MM.1S (cell line): ENCODE measurements at regions not wholly inside any gene's neighbourhood (a gene's known extent, or its start where the extent isn't known, plus 50 kb on each side); places are given as distances from the start of the nearest gene placed in this dataset.

Experiments
- DNase-seq: peaks from one replicate; pipeline ENCODE4 v3.0.0-alpha.2; 2015
- H2AFZ ChIP-seq: fragments of 300-600 bp; sonication (generic); 2 replicates; pipeline ENCODE4 v1.6.0; 2016; ENCODE audit warnings: antibody characterized with exemption, low read length
- H3F3A ChIP-seq: fragments of 300-600 bp; sonication (generic); 2 replicates; pipeline ENCODE4 v1.6.1; 2016; ENCODE audit warnings: mild to moderate bottlenecking, antibody characterized with exemption, low read length, moderate library complexity, mixed read lengths; ENCODE audit not compliant: insufficient read depth
- H3K27ac ChIP-seq: fragments of 300-600 bp; sonication (generic); 2 replicates; pipeline ENCODE4 v1.5.1; 2016; ENCODE audit warnings: mild to moderate bottlenecking, low read length
- H3K27me3 ChIP-seq: fragments of 300-600 bp; sonication (generic); replicated peaks from 2 replicates; pipeline ENCODE4 v1.6.0; 2016; ENCODE audit warnings: low read length; ENCODE audit not compliant: insufficient read depth
- H3K36me3 ChIP-seq: fragments of 300-600 bp; sonication (generic); replicated peaks from 2 replicates; pipeline ENCODE4 v1.6.1; 2016; ENCODE audit warnings: mild to moderate bottlenecking, low read length, mixed read lengths; ENCODE audit not compliant: insufficient read depth
- H3K4me1 ChIP-seq: fragments of 300-600 bp; sonication (generic); 2 replicates; pipeline ENCODE4 v1.6.1; 2016; ENCODE audit warnings: low read length, mixed read lengths
- H3K4me2 ChIP-seq: fragments of 300-600 bp; sonication (generic); 2 replicates; pipeline ENCODE4 v1.6.0; 2016; ENCODE audit warnings: low read depth, low read length
- H3K4me3 ChIP-seq: fragments of 300-600 bp; sonication (generic); 2 replicates; pipeline ENCODE4 v1.5.1; 2016; ENCODE audit warnings: low read length, mixed read lengths
- H3K79me2 ChIP-seq: fragments of 300-600 bp; sonication (generic); 2 replicates; pipeline ENCODE4 v1.6.1; 2016; ENCODE audit warnings: mixed run types, low read length, mixed read lengths
- H3K9ac ChIP-seq: fragments of 300-600 bp; sonication (generic); 2 replicates; pipeline ENCODE4 v1.6.1; 2016; ENCODE audit warnings: low read length, mixed read lengths
- H3K9me2 ChIP-seq: fragments of 300-600 bp; sonication (generic); replicated peaks from 2 replicates; pipeline ENCODE4 v1.6.1; 2016; ENCODE audit warnings: mild to moderate bottlenecking, low read length, mixed read lengths; ENCODE audit not compliant: insufficient read depth
- H3K9me3 ChIP-seq: fragments of 300-600 bp; sonication (generic); replicated peaks from 2 replicates; pipeline ENCODE4 v1.6.1; 2016; ENCODE audit warnings: mild to moderate bottlenecking, low read length, mixed read lengths; ENCODE audit not compliant: insufficient read depth
- H4K20me1 ChIP-seq: fragments of 300-600 bp; sonication (generic); 2 replicates; pipeline ENCODE4 v1.6.1; 2016; ENCODE audit warnings: mild to moderate bottlenecking, low read length, moderate library complexity, mixed read lengths; ENCODE audit not compliant: insufficient read depth
- CTCF ChIP-seq: fragments of 300-600 bp; sonication (generic); IDR thresholded peaks from 2 replicates; pipeline ENCODE4 v1.5.1; 2016; ENCODE audit warnings: antibody characterized with exemption, low read length, mixed read lengths
- EZH2 ChIP-seq: fragments of 300-600 bp; sonication (generic); optimal IDR thresholded peaks from 2 replicates; pipeline ENCODE3; 2017; ENCODE audit warnings: low read depth, mild to moderate bottlenecking, antibody characterized with exemption, low read length, mixed read lengths
- EZH2phosphoT487 ChIP-seq: fragments of 300-600 bp; sonication (generic); IDR thresholded peaks from 2 replicates; pipeline ENCODE4 v1.6.1; 2018; ENCODE audit warnings: antibody characterized with exemption, low read length

GRCh38 chr18:32530947-32531651 is 60.4 kb upstream of the GAREM1 start:
- no peaks in the 10 kb centered on the region for H3K9me3 ChIP-seq
- H3K79me2 ChIP-seq: no peaks in the 10 kb centered on the region
- peak; percentile 44 for DNase-seq
- H3K9ac ChIP-seq: no peak overlapping the region
- no peak overlapping the region for H3K4me2 ChIP-seq
- TF ChIP-seq EZH2phosphoT487: no peak
- TF ChIP-seq CTCF: no peak
- H3K4me3 ChIP-seq: no peak overlapping the region
- no peak overlapping the region for H2AFZ ChIP-seq
- no peaks in the 10 kb centered on the region for H4K20me1 ChIP-seq
- no peaks in the 10 kb centered on the region for H3K27me3 ChIP-seq
- no peaks in the 10 kb centered on the region for H3K9me2 ChIP-seq
- H3K4me1 ChIP-seq: no peaks in the 10 kb centered on the region
- H3F3A ChIP-seq: no peaks in the 10 kb centered on the region
- H3K27ac ChIP-seq: no peak overlapping the region
- H3K36me3 ChIP-seq: no peaks in the 10 kb centered on the region

GRCh38 chr18:32529722-32530420 is 59.2 kb upstream of the GAREM1 start:
- no peak overlapping the region for H2AFZ ChIP-seq
- H3K27me3 ChIP-seq: no peaks in the 10 kb centered on the region
- H3K27ac ChIP-seq: no peak overlapping the region
- no peak overlapping the region for H3K9ac ChIP-seq
- no peak overlapping the region for H3K4me2 ChIP-seq
- H3K36me3 ChIP-seq: no peaks in the 10 kb centered on the region
- no peaks in the 10 kb centered on the region for H3K9me2 ChIP-seq
- H3K79me2 ChIP-seq: no peaks in the 10 kb centered on the region
- H3K9me3 ChIP-seq: no peaks in the 10 kb centered on the region
- no peak overlapping the region for H3K4me3 ChIP-seq
- H3K4me1 ChIP-seq: no peaks in the 10 kb centered on the region
- no peak for TF ChIP-seq EZH2
- TF ChIP-seq CTCF: no peak
- TF ChIP-seq EZH2phosphoT487: no peak
- no peaks in the 10 kb centered on the region for H3F3A ChIP-seq
- H4K20me1 ChIP-seq: no peaks in the 10 kb centered on the region
- no peak for DNase-seq

GRCh38 chr18:32520771-32521170 is 50.1 kb upstream of the GAREM1 start:
- Histone ChIP-seq H3K4me1 (no peaks in the 10 kb centered on the region), H4K20me1 (no peaks in the 10 kb centered on the region), H3K4me3 (no peak overlapping the region), H3K4me2 (no peak overlapping the region), H3F3A (no peaks in the 10 kb centered on the region), H2AFZ (no peak overlapping the region), H3K36me3 (no peaks in the 10 kb centered on the region), H3K9me2 (no peaks in the 10 kb centered on the region), H3K9ac (no peak overlapping the region), H3K9me3 (no peaks in the 10 kb centered on the region), H3K27me3 (no peaks in the 10 kb centered on the region), H3K27ac (no peak overlapping the region), H3K79me2 (no peaks in the 10 kb centered on the region)
- DNase-seq: no peak
- TF ChIP-seq EZH2phosphoT487 (no peak), EZH2 (no peak), CTCF (no peak)
